ENCODE measurements at regions not wholly inside any gene's neighbourhood (a gene's known extent, or its start where the extent isn't known, plus 50 kb on each side); places are given as distances from the start of the nearest gene placed in this dataset.

GRCh38 chr11:111444040-111444439 is 65.0 kb upstream of the POU2AF1 start:
- no peak for ATAC-seq (ENCODE audit: insufficient read depth, low read depth)
- Histone ChIP-seq H3K79me2 (ENCODE audit: insufficient read depth, low read length) (no peaks in the 10 kb centered on the region), H3K4me3 (ENCODE audit: low read depth in 1 of 2, low read length in 2 of 2) (no peak overlapping the region), H3K36me3 (ENCODE audit: insufficient read depth, low read length) (no peaks in the 10 kb centered on the region), H3K27me3 (ENCODE audit: insufficient read depth, low read length, poor library complexity) (no peaks in the 10 kb centered on the region), H2AFZ (ENCODE audit: low read depth, low read length) (no peak overlapping the region), H3K9me3 (ENCODE audit: insufficient read depth, low read length, severe bottlenecking) (no peaks in the 10 kb centered on the region), H3K4me2 (ENCODE audit: insufficient read depth, low read length) (no peak overlapping the region), H3K27ac (ENCODE audit: low read length) (no peak overlapping the region), H3K4me1 (ENCODE audit: insufficient read depth, low read length) (peaks cover 28% of the 10 kb centered on the region), H4K20me1 (ENCODE audit: insufficient read depth, low read length) (no peaks in the 10 kb centered on the region), H3K9ac (ENCODE audit: low read depth, low read length) (no peak overlapping the region)
- TF ChIP-seq CTCF (IDR thresholded peaks at IDR 0.05; ENCODE audit: borderline replicate concordance, extremely low read depth, low read length, poor library complexity, severe bottlenecking) (no peak), EZH2 (IDR thresholded peaks at IDR 0.05; ENCODE audit: borderline replicate concordance, low read depth, low read length, severe bottlenecking) (no peak)
- no peak for DNase-seq

GRCh38 chr11:111443640-111444039 is 64.6 kb upstream of the POU2AF1 start:
- H3K4me2 ChIP-seq (ENCODE audit: insufficient read depth, low read length) = no peak overlapping the region
- DNase-seq = no peak

GRCh38 chr11:111443032-111443431 is 64.0 kb upstream of the POU2AF1 start:
- no peaks in the 10 kb centered on the region for H4K20me1 ChIP-seq (ENCODE audit: insufficient read depth, low read length)
- no peak overlapping the region for H2AFZ ChIP-seq (ENCODE audit: low read depth, low read length)
- H3K4me3 ChIP-seq (ENCODE audit: low read depth in 1 of 2, low read length in 2 of 2) = no peak overlapping the region
- H3K27ac ChIP-seq (ENCODE audit: low read length) = no peak overlapping the region
- no peak overlapping the region for H3K9ac ChIP-seq (ENCODE audit: low read depth, low read length)
- no peaks in the 10 kb centered on the region for H3K79me2 ChIP-seq (ENCODE audit: insufficient read depth, low read length)
- H3K36me3 ChIP-seq (ENCODE audit: insufficient read depth, low read length) = no peaks in the 10 kb centered on the region
- DNase-seq (no peak), ATAC-seq (ENCODE audit: insufficient read depth, low read depth) (no peak)
- H3K27me3 ChIP-seq (ENCODE audit: insufficient read depth, low read length, poor library complexity) = no peaks in the 10 kb centered on the region
- no peaks in the 10 kb centered on the region for H3K9me3 ChIP-seq (ENCODE audit: insufficient read depth, low read length, severe bottlenecking)
- H3K4me1 ChIP-seq (ENCODE audit: insufficient read depth, low read length) = peaks cover 38% of the 10 kb centered on the region
- no peak overlapping the region for H3K4me2 ChIP-seq (ENCODE audit: insufficient read depth, low read length)
- no peak for TF ChIP-seq EZH2 (IDR thresholded peaks at IDR 0.05; ENCODE audit: borderline replicate concordance, low read depth, low read length, severe bottlenecking)
- no peak for TF ChIP-seq CTCF (IDR thresholded peaks at IDR 0.05; ENCODE audit: borderline replicate concordance, extremely low read depth, low read length, poor library complexity, severe bottlenecking)

More at GRCh38 chr11:111443640-111444039, 64.6 kb upstream of the POU2AF1 start:
- Histone ChIP-seq H3K27ac (ENCODE audit: low read length) (no peak overlapping the region), H4K20me1 (ENCODE audit: insufficient read depth, low read length) (no peaks in the 10 kb centered on the region), H3K9ac (ENCODE audit: low read depth, low read length) (no peak overlapping the region), H3K27me3 (ENCODE audit: insufficient read depth, low read length, poor library complexity) (no peaks in the 10 kb centered on the region), H3K4me3 (ENCODE audit: low read depth in 1 of 2, low read length in 2 of 2) (no peak overlapping the region), H3K4me1 (ENCODE audit: insufficient read depth, low read length) (peaks cover 32% of the 10 kb centered on the region), H3K36me3 (ENCODE audit: insufficient read depth, low read length) (no peaks in the 10 kb centered on the region), H3K79me2 (ENCODE audit: insufficient read depth, low read length) (no peaks in the 10 kb centered on the region), H3K9me3 (ENCODE audit: insufficient read depth, low read length, severe bottlenecking) (no peaks in the 10 kb centered on the region), H2AFZ (ENCODE audit: low read depth, low read length) (no peak overlapping the region)
- ATAC-seq (ENCODE audit: insufficient read depth, low read depth) = no peak
- TF ChIP-seq EZH2 (IDR thresholded peaks at IDR 0.05; ENCODE audit: borderline replicate concordance, low read depth, low read length, severe bottlenecking) (no peak), CTCF (IDR thresholded peaks at IDR 0.05; ENCODE audit: borderline replicate concordance, extremely low read depth, low read length, poor library complexity, severe bottlenecking) (no peak)

- Histone ChIP-seq H3K9me3 (ENCODE audit: insufficient read depth, low read length, severe bottlenecking) (no peaks in the 10 kb centered on the region), H3K36me3 (ENCODE audit: insufficient read depth, low read length) (no peaks in the 10 kb centered on the region), H4K20me1 (ENCODE audit: insufficient read depth, low read length) (no peaks in the 10 kb centered on the region), H3K27ac (ENCODE audit: low read length) (no peak overlapping the region), H3K4me3 (ENCODE audit: low read depth in 1 of 2, low read length in 2 of 2) (no peak overlapping the region), H3K27me3 (ENCODE audit: insufficient read depth, low read length, poor library complexity) (peaks cover 5% of the 10 kb centered on the region), H3K9ac (ENCODE audit: low read depth, low read length) (no peak overlapping the region), H3K79me2 (ENCODE audit: insufficient read depth, low read length) (no peaks in the 10 kb centered on the region), H3K4me2 (ENCODE audit: insufficient read depth, low read length) (no peak overlapping the region), H3K4me1 (ENCODE audit: insufficient read depth, low read length) (peaks cover 53% of the 10 kb centered on the region), H2AFZ (ENCODE audit: low read depth, low read length) (no peak overlapping the region)
- ATAC-seq (ENCODE audit: insufficient read depth, low read depth) = no peak
- DNase-seq = no peak
- no peak for TF ChIP-seq EZH2 (IDR thresholded peaks at IDR 0.05; ENCODE audit: borderline replicate concordance, low read depth, low read length, severe bottlenecking)
- no peak for TF ChIP-seq CTCF (IDR thresholded peaks at IDR 0.05; ENCODE audit: borderline replicate concordance, extremely low read depth, low read length, poor library complexity, severe bottlenecking)
Measured at GRCh38 chr11:111441443-111441842, 62.4 kb upstream of the POU2AF1 start.
